ENCODE measurements at regions not wholly inside any gene's neighbourhood (a gene's known extent, or its start where the extent isn't known, plus 50 kb on each side); places are given as distances from the start of the nearest gene placed in this dataset.

- Histone ChIP-seq H3K4me3 (no peak overlapping the region), H3K27me3 (no peaks in the 10 kb centered on the region), H3K4me1 (no peaks in the 10 kb centered on the region), H3K9me3 (no peaks in the 10 kb centered on the region), H3K36me3 (replicated peaks in 1 of 2; ENCODE audit: insufficient read depth in 1 of 2, low read depth in 2 of 2) (no peaks in the 10 kb centered on the region), H3K27ac (no peak overlapping the region)
- DNase-seq: no peak
- ATAC-seq: no peak
- intact Hi-C loops (cut with DNase I): no loop called here
- TF ChIP-seq POLR2A (IDR thresholded peaks at IDR 0.05) (no peak), CTCF (IDR thresholded peaks at IDR 0.05) (no peak)
- WGBS, 2 donors: 71 to 83% methylated on average over 15 of the region's 15 CpGs
These were observed 95.3 kb upstream of the HES1 start for GRCh38 chr3:194040516-194041273.

DNA sequence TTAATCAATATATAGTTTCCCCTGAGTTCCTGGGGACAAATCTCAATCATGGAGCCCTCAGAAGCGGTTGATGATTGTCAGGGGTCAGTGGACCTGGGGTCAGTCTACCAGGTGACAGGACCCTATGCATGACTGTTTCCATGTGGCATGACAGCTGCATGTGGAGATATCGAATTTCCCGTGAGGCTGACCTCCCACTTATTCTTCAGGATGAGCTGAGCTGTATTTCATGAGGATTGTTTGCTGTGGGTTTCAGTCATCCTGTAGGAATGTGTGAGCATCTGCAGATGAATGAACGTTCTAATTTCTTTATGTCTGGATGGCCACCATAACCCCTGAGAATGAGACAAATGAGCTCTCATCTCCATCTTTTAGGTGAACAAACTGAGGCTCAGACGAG is 93.0 kb upstream of the HES1 start:
- no peaks in the 10 kb centered on the region for H3K27me3 ChIP-seq
- intact Hi-C loops (cut with DNase I): no loop called here
- no peak for DNase-seq
- TF ChIP-seq CTCF (IDR thresholded peaks at IDR 0.05): no peak
- no peak for TF ChIP-seq POLR2A (IDR thresholded peaks at IDR 0.05)
- H3K36me3 ChIP-seq (replicated peaks in 1 of 2; ENCODE audit: insufficient read depth in 1 of 2, low read depth in 2 of 2): no peaks in the 10 kb centered on the region
- H3K9me3 ChIP-seq: no peaks in the 10 kb centered on the region
- H3K4me1 ChIP-seq: peaks cover 16% of the 10 kb centered on the region
- 87 to 88% methylated on average over 5 of the region's 5 CpGs for WGBS, 2 donors
- ATAC-seq: no peak
- H3K27ac ChIP-seq: no peak overlapping the region
- H3K4me3 ChIP-seq: no peak overlapping the region

- WGBS, 2 donors: 87 to 94% methylated on average over 3 of the region's 3 CpGs
- intact Hi-C loops (cut with DNase I): no loop called here
These were observed 92.4 kb upstream of the HES1 start for GRCh38 chr3:194043516-194043915.

DNA sequence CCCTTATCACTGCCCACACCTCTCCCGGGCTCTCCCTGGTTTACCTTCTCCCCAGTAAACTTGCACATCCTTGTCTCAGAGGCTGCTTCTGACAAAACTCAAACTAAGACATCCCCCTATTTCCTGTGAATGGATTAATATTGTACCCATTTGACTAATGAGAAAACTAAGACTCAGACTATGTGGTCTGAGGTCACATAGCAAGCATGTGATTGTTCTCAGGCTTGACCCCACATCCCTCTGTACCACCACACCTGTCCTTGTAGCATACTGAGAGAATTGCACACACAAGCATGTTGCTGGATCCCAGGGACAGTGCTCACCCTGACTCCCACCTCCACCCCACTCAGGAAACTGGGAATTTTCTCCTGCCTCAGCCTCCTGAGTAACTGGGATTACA is 90.7 kb upstream of the HES1 start:
- WGBS, 2 donors: 100% methylated on average over 1 of the region's 1 CpG
- no peaks in the 10 kb centered on the region for H3K9me3 ChIP-seq
- no peak overlapping the region for H3K27ac ChIP-seq
- DNase-seq: no peak
- intact Hi-C loops (cut with DNase I): no loop called here
- no peaks in the 10 kb centered on the region for H3K36me3 ChIP-seq (replicated peaks in 1 of 2; ENCODE audit: insufficient read depth in 1 of 2, low read depth in 2 of 2)
- H3K27me3 ChIP-seq: no peaks in the 10 kb centered on the region
- no peak for ATAC-seq
- TF ChIP-seq CTCF (IDR thresholded peaks at IDR 0.05): no peak
- no peak for TF ChIP-seq POLR2A (IDR thresholded peaks at IDR 0.05)
- no peak overlapping the region for H3K4me3 ChIP-seq
- H3K4me1 ChIP-seq: peaks cover 16% of the 10 kb centered on the region

More at GRCh38 chr3:194043516-194043915, 92.4 kb upstream of the HES1 start:
- Histone ChIP-seq H3K9me3 (no peaks in the 10 kb centered on the region), H3K36me3 (replicated peaks in 1 of 2; ENCODE audit: insufficient read depth in 1 of 2, low read depth in 2 of 2) (no peaks in the 10 kb centered on the region), H3K27ac (no peak overlapping the region), H3K27me3 (no peaks in the 10 kb centered on the region), H3K4me3 (no peak overlapping the region), H3K4me1 (peaks cover 16% of the 10 kb centered on the region)
- ATAC-seq (no peak), DNase-seq (no peak)
- TF ChIP-seq CTCF (IDR thresholded peaks at IDR 0.05) (no peak), POLR2A (IDR thresholded peaks at IDR 0.05) (no peak)

GRCh38 chr3:194045919-194046318 is 90.0 kb upstream of the HES1 start:
- H3K27ac ChIP-seq: no peak overlapping the region
- no peaks in the 10 kb centered on the region for H3K36me3 ChIP-seq (replicated peaks in 1 of 2; ENCODE audit: insufficient read depth in 1 of 2, low read depth in 2 of 2)
- peaks cover 0 to 2% (median 0%) of the 10 kb centered on the region in 3 donors for H3K9me3 ChIP-seq
- no peak overlapping the region for H3K4me3 ChIP-seq
- TF ChIP-seq POLR2A (IDR thresholded peaks at IDR 0.05): no peak
- no peak for TF ChIP-seq CTCF (IDR thresholded peaks at IDR 0.05)
- ATAC-seq: no peak
- intact Hi-C loops (cut with DNase I): no loop called here
- no peaks in the 10 kb centered on the region for H3K27me3 ChIP-seq
- DNase-seq: no peak
- 86 to 94% methylated on average over 2 of the region's 2 CpGs for WGBS, 2 donors
- peaks cover 16% of the 10 kb centered on the region for H3K4me1 ChIP-seq
